ENCODE measurements at regions not wholly inside any gene's neighbourhood (a gene's known extent, or its start where the extent isn't known, plus 50 kb on each side); places are given as distances from the start of the nearest gene placed in this dataset.

DNA sequence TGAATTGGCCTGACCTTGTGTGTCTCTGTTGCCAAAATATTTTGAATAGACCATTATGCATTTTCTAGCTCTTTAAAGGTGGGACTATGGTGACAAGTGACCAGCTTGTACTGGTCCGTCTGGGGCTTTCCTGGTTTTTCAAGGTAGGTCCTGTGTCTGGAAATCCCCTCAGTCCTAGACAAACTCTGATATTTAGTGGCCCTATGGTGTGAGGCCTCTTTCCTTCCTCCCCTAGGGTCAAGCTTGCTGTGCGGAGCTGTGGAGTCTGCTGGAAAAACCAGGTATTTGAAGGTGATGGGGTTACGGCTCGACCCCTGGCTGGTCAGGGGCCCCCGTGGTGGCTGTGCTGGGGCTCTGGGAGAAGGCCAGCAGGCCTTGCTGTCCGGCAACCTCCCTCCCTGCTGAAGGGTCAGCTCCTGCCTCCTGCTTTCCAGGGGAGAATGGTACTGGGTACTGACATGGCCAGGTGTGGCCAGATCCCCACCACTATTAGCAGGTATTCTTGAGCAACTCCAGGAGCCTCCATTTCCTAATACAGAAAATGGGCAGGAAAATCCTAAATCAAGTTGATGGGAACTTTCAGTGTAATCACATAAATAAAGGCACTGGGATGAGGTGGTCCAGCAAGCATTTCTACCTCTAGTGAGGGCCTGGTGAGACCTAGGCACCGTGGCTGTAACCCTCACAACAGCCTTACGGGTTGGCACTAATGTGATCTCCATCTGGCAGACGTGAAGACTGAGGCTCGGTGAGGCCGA is 86.2 kb upstream of the HS6ST1 start:
- Histone ChIP-seq H3K4me1 (ENCODE audit: insufficient read depth, low read length) (no peaks in the 10 kb centered on the region), H3K9me3 (ENCODE audit: low read depth, low read length) (no peaks in the 10 kb centered on the region), H3K4me3 (ENCODE audit: low read length) (no peak overlapping the region), H3K27me3 (ENCODE audit: insufficient read depth, low read length) (no peaks in the 10 kb centered on the region)

DNA sequence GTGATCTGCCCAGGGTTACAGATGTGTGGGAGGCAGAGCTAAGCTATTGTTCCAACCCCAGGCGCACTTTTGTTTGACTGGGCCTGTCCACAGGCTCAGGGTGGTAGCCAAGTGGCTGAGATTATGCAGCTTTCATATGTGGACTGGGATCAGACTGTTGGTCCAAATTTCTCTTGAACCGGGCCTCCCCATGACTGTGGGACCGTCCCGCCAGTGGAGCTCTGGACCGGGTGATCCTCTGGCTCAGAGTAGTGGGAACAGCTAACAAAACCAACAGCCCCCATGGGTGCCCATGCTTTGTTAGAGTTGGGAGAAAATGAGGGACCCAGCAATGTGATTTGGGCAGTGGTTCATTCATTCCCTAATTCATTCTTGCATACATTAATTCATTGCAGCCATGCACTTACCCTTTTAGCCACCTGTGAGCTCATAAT is 86.8 kb upstream of the HS6ST1 start:
- Histone ChIP-seq H3K4me3 (ENCODE audit: low read length) (no peak overlapping the region), H3K27me3 (ENCODE audit: insufficient read depth, low read length) (no peaks in the 10 kb centered on the region), H3K9me3 (ENCODE audit: low read depth, low read length) (no peaks in the 10 kb centered on the region), H3K4me1 (ENCODE audit: insufficient read depth, low read length) (no peaks in the 10 kb centered on the region)

DNA sequence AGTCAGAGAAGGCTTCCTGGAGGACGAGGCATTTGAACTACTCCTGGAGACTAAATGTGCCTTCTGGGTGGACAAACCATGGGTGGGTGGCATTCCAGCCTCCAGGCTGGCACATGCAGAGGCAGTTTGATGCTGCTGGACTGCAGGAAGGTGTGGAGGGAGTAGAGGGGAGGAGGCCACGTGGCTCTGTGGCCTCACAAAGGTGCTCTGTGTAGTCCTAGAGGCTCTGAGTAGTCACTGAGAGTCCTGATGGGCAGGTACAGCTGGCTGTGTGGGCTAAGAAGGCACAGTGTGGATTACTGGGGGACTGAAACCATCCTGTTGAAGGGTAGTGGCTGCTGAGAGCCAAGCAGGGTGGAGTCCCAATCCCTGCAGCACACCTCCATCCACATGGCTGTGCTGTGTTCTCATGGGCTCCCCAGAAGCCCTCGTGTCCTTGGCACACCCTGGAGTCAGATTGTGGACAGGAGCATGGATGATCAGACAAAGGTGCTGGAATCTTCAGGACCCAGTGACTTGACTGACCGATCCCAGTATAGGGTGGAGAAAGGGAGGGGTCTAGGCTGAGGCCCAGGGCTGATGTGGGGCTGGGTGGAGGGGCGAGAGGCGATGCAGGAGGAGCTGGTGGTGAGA is 87.4 kb upstream of the HS6ST1 start:
- no peaks in the 10 kb centered on the region for H3K27me3 ChIP-seq (ENCODE audit: insufficient read depth, low read length)
- H3K9me3 ChIP-seq (ENCODE audit: low read depth, low read length): no peaks in the 10 kb centered on the region
- H3K4me3 ChIP-seq (ENCODE audit: low read length): no peak overlapping the region
- no peaks in the 10 kb centered on the region for H3K4me1 ChIP-seq (ENCODE audit: insufficient read depth, low read length)

DNA sequence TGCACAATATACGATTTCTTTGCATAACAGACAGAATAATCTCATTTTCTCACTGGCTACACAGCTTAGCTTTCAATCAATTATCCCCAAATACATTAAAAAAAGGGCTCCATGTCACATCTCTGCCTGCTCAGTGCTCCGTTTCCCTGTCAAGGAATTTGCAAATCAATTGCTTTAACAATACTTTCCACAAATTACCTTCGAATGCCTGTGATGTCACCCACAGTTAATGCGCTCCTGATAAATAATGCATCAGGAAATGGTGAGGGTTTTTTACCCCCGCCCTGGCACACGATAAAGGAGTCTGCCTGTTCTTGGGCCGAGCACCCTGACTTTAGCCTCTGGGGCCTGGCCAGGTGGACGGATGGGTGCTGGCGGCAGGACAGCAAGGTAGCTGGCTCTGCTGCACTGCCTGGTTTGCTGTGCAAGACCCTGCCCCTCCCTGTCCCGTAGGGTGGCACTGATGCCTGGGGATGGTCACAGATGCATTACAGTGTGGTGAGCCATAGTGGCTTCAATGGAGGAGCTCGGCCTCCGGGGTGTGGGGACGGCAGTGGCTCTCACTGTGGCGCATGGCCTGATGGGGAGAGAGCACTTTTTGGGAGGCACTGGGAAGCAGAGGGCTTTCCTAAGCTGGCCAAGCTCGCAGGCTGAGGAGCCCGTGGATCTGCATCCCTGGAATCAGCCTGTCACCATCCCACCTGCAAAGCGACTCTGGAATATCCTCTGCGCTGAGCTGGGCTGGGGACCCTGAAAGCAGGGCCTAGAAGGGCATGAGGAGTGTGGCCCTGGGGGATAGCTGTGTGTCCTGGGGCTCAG is 88.3 kb upstream of the HS6ST1 start:
- H3K4me3 ChIP-seq (ENCODE audit: low read length): no peak overlapping the region

DNA sequence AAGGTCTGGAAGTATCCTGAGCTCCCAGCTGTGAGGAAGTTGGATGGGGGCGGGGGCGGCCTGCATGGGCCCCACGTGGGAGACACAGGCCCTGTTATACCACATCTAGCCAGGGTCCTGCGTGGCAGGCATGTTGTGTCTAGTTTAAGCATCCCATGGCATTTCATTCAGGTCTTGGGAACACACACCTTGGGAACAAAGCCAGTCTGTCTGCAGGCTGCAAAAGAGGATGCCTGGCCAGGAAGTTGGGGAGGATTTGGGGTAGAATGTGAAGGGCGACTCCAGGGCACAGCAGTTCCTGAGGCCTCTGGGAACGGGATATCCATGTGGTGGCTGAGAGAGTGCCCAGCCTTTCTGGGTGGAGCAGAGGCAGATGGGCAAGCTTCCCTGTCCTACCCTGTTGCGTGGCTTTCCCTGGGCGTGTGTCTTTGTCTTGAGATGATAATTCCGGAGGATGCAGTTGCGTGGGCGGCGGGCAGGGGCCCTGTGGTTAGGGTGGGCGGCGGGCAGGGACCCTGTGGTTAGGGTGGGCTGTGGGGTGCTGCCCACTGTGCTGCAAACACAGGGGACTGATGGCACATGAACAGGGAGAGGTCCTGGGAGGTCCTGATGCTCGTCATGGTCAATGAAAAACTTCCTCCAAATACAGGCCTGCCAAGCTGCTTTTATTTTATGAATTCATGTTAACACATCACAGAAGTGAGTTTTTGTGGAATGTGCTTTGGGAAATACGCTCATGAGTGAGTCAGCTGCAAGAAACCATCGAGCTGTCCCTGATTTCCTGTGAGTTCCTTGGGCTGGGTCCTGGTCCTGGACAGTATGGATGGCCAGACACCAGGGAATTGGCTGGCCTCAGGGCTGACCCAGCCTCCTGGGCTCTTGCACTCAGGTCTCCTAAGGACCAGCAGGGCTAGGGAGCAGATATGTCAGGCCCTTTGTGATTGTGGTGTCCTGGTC is 90.0 kb upstream of the HS6ST1 start:
- Histone ChIP-seq H3K27me3 (ENCODE audit: insufficient read depth, low read length) (no peaks in the 10 kb centered on the region), H3K9me3 (ENCODE audit: low read depth, low read length) (no peaks in the 10 kb centered on the region), H3K4me3 (ENCODE audit: low read length) (no peak overlapping the region), H3K4me1 (ENCODE audit: insufficient read depth, low read length) (no peaks in the 10 kb centered on the region)

More for the DNA sequence above, 88.3 kb upstream of the HS6ST1 start:
- Histone ChIP-seq H3K9me3 (ENCODE audit: low read depth, low read length) (no peaks in the 10 kb centered on the region), H3K27me3 (ENCODE audit: insufficient read depth, low read length) (no peaks in the 10 kb centered on the region), H3K4me1 (ENCODE audit: insufficient read depth, low read length) (no peaks in the 10 kb centered on the region)

DNA sequence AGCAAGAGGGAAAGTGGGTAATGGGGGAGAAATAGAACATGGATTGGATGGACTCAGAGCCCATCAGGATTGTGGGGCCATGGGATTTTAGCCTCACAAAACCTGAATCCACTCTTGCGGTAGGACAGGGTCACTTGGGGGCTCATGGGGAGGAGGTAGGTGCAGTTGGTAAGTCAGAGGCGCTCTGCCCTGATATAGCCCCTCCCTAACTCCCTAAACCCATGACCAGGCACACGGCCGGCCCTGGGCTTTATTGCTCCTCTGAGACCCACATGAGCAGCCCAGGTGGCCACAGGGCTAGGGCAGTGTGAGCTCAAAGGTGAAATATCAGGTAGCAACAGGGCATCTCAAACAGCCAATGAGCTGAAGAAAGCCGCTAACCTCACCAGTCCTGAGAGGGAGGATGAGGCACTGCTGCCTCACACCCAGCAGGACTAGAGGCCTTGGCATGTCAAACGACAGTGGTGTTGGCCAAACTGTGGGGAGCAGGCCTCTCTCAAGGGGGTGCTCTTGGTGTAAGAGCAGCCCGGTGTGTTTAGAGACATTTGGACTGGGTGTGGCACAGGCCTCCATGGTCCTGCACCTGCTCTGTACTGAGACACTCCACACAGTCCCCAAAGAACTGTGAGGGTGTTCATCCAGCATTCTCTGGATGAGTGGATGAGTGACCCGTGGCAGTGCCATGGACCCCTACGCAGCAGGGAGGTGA is 90.8 kb upstream of the HS6ST1 start:
- H3K4me1 ChIP-seq (ENCODE audit: insufficient read depth, low read length): no peaks in the 10 kb centered on the region
- no peaks in the 10 kb centered on the region for H3K27me3 ChIP-seq (ENCODE audit: insufficient read depth, low read length)
- no peaks in the 10 kb centered on the region for H3K9me3 ChIP-seq (ENCODE audit: low read depth, low read length)
- H3K4me3 ChIP-seq (ENCODE audit: low read length): no peak overlapping the region

DNA sequence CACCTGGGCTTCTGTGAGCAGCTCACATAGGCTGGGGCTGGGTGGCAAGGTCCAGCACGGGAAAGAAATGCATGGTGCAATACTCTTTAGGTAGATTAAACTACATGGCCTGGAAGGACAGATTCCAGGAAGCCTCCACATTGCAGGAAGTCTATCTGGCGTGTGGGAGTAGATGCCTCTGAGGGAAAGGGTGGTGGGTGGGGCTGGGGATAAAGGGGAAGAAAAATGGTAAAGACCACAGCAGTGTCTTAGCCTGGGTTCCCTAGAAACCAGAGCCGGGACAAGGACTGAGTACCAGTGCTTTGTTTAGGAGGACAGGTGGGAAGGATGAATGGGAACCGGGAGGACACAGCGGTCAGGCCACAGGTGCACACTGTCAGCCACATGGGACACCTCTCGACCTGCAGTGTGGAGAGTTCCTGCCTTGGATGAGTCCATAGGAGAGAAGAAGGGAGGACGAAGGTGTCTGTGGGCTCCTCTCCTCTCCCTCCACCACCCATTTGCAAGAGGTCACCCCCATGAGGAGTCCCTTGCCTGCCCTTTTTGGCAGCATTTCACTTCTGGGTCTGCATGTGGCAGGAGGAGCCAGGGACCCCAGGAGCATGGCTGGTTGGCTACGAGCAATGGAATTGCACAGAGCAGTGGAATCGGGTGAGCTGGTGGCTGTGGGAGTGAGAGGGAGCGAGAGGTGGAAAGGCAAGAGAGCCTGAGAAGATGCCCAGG is 91.5 kb upstream of the HS6ST1 start:
- Histone ChIP-seq H3K9me3 (ENCODE audit: low read depth, low read length) (no peaks in the 10 kb centered on the region), H3K27me3 (ENCODE audit: insufficient read depth, low read length) (no peaks in the 10 kb centered on the region), H3K4me1 (ENCODE audit: insufficient read depth, low read length) (no peaks in the 10 kb centered on the region), H3K4me3 (ENCODE audit: low read length) (no peak overlapping the region)

DNA sequence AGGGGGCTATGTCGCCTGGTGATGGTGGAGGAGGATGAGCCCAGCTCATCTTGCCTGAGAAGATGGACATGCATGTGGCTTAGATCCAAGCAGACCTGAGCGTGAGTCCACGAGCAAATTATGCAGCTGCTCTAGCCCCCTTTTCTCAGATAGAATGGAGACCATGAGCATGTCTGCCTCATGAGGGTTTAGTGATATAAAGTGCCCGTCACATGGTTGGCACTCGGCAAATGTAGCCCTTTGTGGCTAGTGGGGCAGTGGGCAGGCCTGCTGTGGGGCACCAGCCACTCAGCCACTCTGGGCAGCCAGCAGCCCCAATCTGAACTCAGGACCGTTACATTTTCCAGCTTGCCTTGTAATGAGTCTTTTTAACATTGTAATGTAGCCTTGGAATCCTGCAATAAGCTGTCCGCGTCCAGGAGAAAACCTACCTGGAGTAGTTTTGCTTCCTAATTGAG is 92.1 kb upstream of the HS6ST1 start:
- H3K4me3 ChIP-seq (ENCODE audit: low read length): no peak overlapping the region
- H3K4me1 ChIP-seq (ENCODE audit: insufficient read depth, low read length): no peaks in the 10 kb centered on the region
- H3K9me3 ChIP-seq (ENCODE audit: low read depth, low read length): no peaks in the 10 kb centered on the region
- H3K27me3 ChIP-seq (ENCODE audit: insufficient read depth, low read length): no peaks in the 10 kb centered on the region

DNA sequence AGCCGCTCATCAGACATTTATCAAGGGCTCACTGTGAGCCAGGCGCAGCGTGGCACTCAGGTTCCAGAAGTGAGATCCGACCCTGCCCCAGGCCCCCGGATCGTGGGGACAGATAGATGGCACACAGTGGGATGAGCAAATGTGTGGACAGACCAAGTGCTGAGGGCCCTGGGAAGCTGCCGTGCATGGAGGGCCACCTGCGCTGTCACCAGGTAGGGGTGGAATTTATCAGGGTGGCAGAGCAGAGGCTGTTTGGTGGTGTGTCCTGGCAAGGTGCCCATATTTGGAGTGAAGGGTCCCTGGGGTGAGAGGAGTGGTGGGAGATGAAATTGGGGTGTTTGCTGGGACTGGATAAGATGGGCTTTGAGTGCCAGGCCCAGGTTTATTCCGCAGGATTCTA is 92.8 kb upstream of the HS6ST1 start:
- no peaks in the 10 kb centered on the region for H3K9me3 ChIP-seq (ENCODE audit: low read depth, low read length)
- no peak overlapping the region for H3K4me3 ChIP-seq (ENCODE audit: low read length)
- no peaks in the 10 kb centered on the region for H3K4me1 ChIP-seq (ENCODE audit: insufficient read depth, low read length)
- H3K27me3 ChIP-seq (ENCODE audit: insufficient read depth, low read length): no peaks in the 10 kb centered on the region

DNA sequence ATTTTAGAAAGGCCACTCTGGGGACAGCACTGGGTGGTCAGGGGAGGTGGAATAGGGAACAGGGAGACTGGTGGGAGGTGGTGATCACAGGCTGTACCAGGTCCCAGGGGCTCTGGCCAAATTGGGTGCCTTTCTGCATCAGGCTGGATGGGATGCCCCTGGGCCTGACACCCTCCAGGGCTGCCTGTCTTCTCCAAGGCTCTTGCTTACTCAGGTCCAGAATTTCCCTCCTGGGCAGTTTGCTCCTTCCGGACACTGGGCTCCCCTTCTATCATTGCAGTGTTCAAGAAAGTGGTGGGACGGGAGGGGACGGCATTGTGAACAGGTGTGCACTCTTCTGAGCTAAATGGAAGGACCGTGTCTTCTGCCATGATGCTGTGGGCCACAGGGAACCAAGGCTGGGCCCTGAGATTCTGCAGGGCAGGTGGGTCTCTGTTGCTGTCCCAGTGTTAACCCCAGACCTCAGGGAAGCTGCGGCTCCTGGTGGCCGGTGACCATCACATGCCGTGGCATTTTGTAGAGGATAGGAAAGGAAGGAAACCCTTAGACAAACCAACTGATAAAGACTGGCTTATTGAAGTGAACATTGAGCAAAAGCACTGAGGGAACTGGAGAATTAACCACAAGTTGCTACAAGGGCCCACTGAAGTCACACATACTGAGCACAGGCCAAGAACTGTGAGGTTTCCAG is 93.7 kb upstream of the HS6ST1 start:
- Histone ChIP-seq H3K27me3 (ENCODE audit: insufficient read depth, low read length) (no peaks in the 10 kb centered on the region), H3K4me3 (ENCODE audit: low read length) (no peak overlapping the region), H3K4me1 (ENCODE audit: insufficient read depth, low read length) (no peaks in the 10 kb centered on the region), H3K9me3 (ENCODE audit: low read depth, low read length) (no peaks in the 10 kb centered on the region)

DNA sequence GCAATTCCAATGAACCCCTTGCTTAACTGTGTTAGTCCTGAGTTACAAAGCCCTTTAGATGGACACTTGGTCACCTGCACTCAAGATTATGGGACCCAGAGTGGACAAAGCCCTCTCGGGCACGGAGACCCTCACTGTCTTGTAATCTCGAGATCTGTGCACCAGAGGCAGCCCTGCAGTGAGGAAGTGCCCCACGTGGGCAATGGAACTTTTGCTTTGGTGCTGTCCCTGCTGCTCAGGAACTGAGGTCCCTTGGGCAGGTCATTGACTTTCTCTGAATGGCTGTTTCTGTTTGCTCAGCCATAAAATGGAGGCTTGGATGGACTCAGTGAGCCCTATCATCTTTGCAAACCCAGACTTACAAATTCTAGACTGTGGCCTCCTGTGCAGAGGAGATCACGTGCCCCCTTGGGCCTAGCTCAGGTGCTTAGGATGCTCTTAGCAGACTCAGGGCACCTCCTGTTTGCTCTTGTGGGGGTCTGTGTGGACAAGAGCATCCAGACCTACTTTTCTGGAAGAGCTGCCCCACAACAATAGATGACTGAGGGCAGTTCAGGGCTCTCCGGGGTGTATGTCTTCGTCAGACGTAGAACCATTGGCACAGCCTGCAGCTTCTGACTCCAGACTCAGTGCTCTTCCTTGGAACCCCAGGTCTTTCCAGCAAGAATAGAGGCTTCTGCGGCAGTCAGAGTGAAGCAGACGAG is 94.5 kb upstream of the HS6ST1 start:
- no peak overlapping the region for H3K4me3 ChIP-seq (ENCODE audit: low read length)
- H3K9me3 ChIP-seq (ENCODE audit: low read depth, low read length): no peaks in the 10 kb centered on the region
- H3K27me3 ChIP-seq (ENCODE audit: insufficient read depth, low read length): no peaks in the 10 kb centered on the region
- H3K4me1 ChIP-seq (ENCODE audit: insufficient read depth, low read length): no peaks in the 10 kb centered on the region

DNA sequence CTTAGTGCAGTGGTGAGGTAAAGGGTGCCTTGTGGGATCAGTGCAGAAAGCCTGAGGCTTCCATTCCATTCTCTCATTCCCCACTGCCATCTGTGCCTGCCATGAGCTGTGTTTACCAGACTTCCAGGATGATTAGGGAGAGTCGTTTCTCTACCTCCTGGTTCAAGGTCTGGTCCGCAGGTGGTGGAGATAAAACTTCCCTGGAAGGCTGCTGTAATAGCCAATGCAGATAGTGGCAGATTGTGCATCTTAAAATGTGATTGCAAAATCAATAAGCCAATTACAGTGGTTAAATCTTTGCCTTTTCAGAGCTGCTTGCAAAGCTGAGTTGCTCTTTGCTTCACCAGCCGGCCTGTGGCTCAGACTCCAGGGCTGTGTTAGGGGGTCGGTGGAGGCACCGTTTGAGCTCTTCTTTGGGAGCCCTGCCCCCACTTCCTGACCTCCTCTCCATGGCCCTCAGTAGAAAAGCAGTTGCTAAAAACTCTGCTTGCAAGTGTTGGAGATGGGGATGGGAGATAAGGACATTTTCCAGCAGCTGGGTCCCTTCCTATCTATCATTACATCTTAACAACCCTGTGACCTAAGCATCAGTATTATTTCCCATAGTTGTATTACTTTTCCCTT is 95.2 kb upstream of the HS6ST1 start:
- Histone ChIP-seq H3K9me3 (ENCODE audit: low read depth, low read length) (no peaks in the 10 kb centered on the region), H3K4me3 (ENCODE audit: low read length) (no peak overlapping the region), H3K27me3 (ENCODE audit: insufficient read depth, low read length) (no peaks in the 10 kb centered on the region), H3K4me1 (ENCODE audit: insufficient read depth, low read length) (no peaks in the 10 kb centered on the region)

Data from mononuclear cell (primary cell).